HG03439 (cell line): ENCODE measurements at regions not wholly inside any gene's neighbourhood (a gene's known extent, or its start where the extent isn't known, plus 50 kb on each side); places are given as distances from the start of the nearest gene placed in this dataset.

ENCODE experiments used
- ATAC-seq: cut with Tn5 transposase; IDR thresholded peaks from one replicate; pipeline ENCODE4 v1.9.1; 2021; ENCODE audit warnings: mild to moderate bottlenecking, moderate library complexity; ENCODE audit not compliant: unreplicated experiment

DNA sequence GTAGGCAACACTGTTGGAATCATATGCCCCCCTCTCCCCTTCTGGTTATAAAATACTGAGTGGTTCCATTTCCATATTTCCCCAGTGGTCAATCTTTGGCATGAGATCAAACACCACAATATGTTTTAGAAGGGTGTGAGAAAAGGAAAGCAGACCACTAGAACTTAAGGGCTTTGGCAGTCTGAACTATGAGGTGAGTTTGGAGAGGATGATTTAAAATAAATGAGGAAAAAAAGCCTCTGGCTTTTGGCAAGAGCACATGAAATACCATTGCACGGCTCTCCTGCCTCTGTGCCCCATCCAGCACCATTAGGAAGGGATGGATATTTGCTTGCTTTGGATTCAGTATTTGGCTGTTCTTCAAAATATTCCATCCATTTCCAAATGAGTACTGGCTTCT lies 339.5 kb upstream of the C1orf87 start:
- ATAC-seq: no peak

DNA sequence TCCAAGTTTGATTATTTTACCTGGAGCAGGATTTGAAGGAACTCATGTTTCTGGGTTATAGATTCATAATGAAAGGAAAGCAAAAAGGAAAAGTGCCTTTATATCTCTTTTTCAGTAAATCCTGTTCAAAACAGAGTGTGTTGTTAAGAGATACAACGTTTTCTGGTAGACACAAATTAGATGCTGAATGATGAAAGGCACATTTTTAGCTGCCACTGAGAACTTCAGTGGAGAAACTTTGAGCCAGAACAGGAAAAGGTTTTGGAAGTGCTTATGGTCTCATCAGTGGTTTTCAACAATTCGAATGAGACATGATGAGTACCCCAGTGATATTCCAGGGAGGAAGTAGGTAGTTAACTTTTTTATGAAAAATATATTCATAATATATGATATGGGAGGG lies 338.0 kb upstream of the C1orf87 start:
- no peak for ATAC-seq

GRCh38 chr1:60402816-60403215 lies 329.2 kb upstream of the C1orf87 start:
- ATAC-seq: no peak

- no peak for ATAC-seq
Measured at GRCh38 chr1:60402216-60402615, 328.6 kb upstream of the C1orf87 start.

- ATAC-seq: no peak
Measured at GRCh38 chr1:60394436-60394835, 320.9 kb upstream of the C1orf87 start.

DNA sequence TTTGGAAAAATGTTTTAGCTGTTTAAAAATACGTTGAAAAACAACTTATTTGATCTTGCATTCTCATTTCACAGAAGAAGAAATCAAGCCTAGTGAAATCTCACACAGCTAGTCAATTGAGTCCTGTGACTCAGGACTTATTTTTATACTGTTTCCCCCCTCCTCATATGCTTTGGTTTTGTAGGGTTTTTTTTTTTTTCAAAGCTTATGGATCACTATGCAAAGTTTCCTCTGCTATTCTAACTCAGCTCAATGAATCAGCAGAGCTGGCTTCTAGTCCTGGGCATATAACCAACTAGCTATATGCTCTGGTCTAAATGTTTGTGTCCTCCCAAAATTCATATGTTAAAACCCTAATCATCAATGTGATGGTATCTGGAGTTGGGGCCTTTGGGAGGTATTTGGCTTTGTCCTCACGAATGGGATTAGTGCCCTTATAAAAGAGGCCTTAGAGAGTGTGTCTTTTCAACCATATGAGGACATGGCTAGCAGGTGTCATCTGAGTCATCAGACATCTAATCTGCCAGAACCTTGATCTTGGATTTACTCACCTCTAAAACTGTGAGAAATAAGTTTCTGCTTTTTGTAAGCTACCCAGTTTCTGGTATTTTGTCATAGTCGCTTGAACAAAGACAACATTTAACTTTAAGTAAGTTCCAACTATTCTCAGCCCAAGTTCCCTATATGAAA lies 317.2 kb upstream of the C1orf87 start:
- peak; percentile 76 for ATAC-seq

- no peak for ATAC-seq
Measured at GRCh38 chr1:60388092-60388987, 314.8 kb upstream of the C1orf87 start.

DNA sequence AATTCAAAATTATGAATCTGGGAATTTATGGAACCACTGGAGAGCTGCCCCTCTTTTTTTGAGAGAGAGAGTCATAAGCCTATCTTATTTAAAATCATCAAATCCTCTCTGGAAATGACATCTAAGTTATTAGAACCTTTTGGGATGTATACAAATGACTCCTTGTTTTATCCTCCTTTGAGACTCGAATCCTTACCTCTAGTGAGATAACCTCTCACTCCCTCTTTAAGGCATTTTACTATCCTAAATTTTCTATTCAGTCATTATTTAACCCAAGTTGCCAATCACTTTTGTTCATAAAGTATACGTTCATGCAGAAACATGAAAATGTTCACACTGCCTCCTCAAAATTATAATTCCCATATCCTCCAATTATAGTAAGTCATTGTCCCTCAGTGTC lies 313.6 kb upstream of the C1orf87 start:
- ATAC-seq: no peak

- no peak for ATAC-seq
Measured at GRCh38 chr1:60386249-60386648, 312.7 kb upstream of the C1orf87 start.

DNA sequence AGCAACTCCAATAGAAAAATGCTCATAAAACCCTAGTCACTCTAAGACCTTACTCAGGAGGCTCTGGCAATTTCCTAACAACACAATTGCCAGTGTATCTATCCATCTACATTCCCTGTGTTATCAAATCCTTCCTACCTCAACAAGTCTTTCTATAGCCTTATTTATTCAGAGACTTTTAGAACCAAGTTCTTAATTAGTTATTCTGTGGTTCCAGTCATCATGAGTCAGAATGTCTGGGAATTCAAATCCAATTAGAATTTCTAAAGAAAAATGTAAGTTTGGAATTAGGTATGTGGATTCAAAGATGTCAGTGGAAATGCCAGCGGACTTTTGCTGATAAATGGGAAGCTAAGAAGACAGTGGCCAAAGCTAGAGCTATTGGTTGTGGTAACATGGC lies 302.6 kb upstream of the C1orf87 start:
- no peak for ATAC-seq

DNA sequence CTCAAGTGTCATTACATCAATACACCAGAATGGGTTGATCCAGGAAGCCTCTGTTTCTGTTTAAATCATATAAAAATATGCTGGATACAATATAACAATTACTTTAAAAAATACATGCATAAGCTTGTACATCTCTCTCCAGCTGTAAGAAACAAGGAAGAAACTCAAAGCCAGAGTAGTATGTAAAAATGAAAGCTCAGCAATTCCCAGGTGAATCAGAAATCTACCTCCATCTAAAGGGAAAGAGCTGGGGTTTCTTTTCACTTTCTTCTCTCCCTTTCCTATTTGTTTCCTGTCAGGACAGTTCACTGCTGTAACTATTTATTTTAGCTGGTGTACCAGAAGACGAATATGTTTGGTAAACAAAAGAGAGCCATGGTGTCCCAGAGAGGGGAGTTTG lies 301.0 kb upstream of the C1orf87 start:
- ATAC-seq: no peak

DNA sequence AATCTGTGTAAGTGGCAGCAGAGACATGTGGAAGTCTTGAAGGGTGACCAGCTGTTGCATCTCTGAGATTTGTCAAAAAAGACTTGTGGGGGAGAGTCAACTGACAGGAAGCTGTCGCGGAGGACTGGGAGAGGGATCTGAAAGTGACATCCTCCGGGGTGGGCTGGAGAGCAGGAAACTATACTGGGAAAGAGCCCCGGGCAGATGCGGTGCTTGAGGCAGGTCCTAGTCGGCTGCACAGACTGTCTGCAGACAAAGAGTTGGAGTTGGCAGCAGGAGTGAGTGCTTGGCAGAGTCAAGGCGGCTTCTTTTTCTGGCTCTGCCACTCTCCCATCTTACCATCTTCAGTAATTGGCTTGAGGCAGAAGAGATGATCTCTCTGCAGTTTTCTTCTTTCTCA lies 294.0 kb upstream of the C1orf87 start:
- ATAC-seq: no peak

GRCh38 chr1:60359431-60359830 lies 285.9 kb upstream of the C1orf87 start:
- no peak for ATAC-seq

DNA sequence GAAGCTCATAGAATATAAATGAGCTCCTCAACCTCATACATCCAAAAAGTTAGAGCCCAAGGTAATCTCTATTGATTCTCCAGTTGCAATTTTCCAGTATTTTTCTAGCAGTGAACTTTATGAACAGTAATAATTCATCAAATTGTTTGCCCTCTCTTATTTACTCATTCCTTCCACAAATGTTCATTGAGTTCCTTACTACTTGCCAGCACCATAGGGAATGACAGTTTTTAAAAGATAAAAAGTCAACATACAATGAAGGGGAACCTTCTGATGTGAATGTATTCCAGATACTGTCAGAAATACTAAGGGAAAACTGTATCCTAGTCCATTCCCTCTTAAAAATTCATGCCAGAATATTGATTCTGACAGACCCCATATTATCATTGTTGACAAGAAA lies 277.0 kb upstream of the C1orf87 start:
- no peak for ATAC-seq

DNA sequence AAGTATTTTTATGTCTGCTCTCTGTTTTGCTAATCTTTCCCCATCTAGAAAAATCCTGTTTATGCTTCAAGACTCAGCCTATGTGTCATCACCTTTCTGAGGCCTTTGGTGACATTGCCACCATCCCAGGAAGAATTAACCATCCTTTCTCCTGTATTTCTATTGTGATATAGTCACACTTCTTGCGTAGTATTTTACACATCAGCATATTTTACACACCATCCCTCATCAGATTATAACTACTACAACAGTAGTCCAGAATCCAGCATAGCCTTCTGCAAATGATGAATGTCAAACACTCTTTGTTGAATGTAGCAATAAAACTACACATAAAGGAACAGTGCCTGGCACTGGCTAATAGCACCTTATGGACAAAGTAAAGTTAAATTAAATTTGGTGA lies 275.3 kb upstream of the C1orf87 start:
- no peak for ATAC-seq

GRCh38 chr1:60345621-60346020 lies 272.1 kb upstream of the C1orf87 start:
- ATAC-seq: no peak

- ATAC-seq: no peak
Measured at GRCh38 chr1:60345049-60345448, 271.5 kb upstream of the C1orf87 start.

- ATAC-seq: no peak
Measured at GRCh38 chr1:60343736-60344135, 270.2 kb upstream of the C1orf87 start.

GRCh38 chr1:60342569-60342968 lies 269.0 kb upstream of the C1orf87 start:
- ATAC-seq: no peak

DNA sequence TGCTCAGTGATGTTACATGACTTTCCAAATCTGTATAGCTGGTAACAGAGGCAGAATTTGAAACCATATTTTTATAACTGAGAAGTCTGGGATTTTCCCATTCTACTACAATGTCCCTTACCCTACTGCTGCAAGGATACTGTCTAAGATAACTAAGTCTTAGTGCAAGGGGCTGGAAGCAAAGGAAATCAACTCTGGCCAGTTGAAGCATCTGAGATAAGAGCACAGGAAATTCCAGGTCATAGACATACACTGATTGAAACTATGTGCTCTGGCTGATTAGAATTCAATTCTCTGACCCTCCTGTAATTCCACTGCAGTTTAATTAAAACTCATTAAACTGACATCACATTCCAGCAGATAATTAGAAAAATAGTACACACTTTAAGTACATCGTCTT lies 267.7 kb upstream of the C1orf87 start:
- ATAC-seq: no peak

DNA sequence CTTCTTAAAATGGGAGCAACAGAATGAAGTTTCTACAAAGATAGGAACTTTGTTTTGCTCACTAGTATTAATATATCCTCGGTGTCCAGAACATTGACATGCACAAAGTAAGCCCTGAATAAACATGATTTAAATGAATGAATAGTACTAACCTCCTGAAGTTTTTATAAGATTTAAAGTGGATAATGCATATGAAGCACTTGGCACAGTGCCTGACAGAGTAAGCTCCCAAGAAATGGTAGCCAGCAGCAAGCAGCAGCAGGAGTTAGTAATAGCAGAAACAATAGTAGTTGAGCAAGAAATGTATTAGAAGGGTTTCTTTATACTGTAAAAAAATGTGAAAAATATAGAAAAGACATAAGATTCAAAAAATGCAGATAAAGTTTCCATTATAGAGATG lies 258.1 kb upstream of the C1orf87 start:
- no peak for ATAC-seq

DNA sequence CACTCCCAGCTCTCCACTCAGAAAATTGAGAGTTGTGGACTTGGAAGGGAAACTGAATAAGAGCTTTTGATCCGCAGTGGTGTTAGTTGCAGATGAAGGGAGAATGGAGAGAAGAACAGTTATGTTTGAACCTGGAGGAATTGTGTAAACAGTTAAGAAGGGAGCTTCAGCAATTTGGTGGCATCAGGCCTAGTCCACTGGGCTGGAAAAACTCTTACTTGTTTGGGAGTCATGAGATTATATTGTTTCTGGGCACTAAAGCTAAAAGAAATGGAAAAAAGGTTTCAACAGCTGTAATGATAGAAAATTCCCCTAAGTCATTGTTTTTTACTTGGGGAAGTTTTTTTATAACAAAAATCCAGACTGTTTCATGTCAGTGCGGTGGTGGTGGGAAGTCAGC lies 256.1 kb upstream of the C1orf87 start:
- no peak for ATAC-seq
